PC-3 (cell line): ENCODE measurements at regions not wholly inside any gene's neighbourhood (a gene's known extent, or its start where the extent isn't known, plus 50 kb on each side); places are given as distances from the start of the nearest gene placed in this dataset.

Source experiments
- CTCF ChIP-seq: fragments of 300-600 bp; sonication (generic); conservative IDR thresholded peaks from 2 replicates; pipeline ENCODE4 v1.5.1; 2017; ENCODE audit warnings: antibody characterized with exemption, low read depth, mild to moderate bottlenecking, low read length
- EZH2 ChIP-seq: fragments of 300-600 bp; sonication (generic); IDR thresholded peaks from one replicate; pipeline ENCODE4 v1.6.1; 2017; ENCODE audit warnings: antibody characterized with exemption, mild to moderate bottlenecking, low read length; ENCODE audit not compliant: unreplicated experiment

DNA sequence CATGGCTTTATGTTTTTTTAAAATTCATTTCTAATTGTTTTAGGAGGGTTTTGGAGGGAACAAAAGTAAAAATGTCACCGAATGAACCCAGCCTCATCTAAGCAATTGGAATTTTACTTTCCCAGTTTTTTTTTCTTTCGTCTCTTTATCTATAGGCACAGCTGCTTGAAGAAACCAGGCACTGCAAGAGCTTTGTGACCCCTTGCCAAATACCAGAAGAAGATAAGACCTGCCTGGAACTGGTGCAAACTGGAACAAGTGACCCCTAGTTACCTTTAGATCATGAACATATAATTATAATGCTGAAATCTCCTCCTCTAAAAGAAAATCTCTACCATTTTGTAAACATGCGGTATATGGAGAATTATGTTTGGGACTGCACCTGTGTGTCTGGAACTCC is 100.9 kb downstream of the TSN start:
- TF ChIP-seq CTCF (no peak), EZH2 (no peak)
